ENCODE measurements at regions not wholly inside any gene's neighbourhood (a gene's known extent, or its start where the extent isn't known, plus 50 kb on each side); places are given as distances from the start of the nearest gene placed in this dataset.

- no peak for TF ChIP-seq RREB1 (CRISPR knock-in tag; IDR thresholded peaks at IDR 0.05)
Observed at GRCh38 chr3:64360280-64360679, 135.0 kb upstream of the PRICKLE2 start (continued).

GRCh38 chr3:64359735-64360134 is 134.5 kb upstream of the PRICKLE2 start:
- H3K4me2 ChIP-seq (ENCODE audit: insufficient read depth, low read length) = no peak overlapping the region
- 0% methylated on average over 4 of the region's 4 CpGs for WGBS (ENCODE audit: insufficient coverage, low coverage, missing lambda C conversion rate)
- H3K79me2 ChIP-seq (ENCODE audit: control insufficient read depth, insufficient read depth, low read length) = no peaks in the 10 kb centered on the region
- no peak overlapping the region for H3K9ac ChIP-seq (ENCODE audit: insufficient read depth in 1 of 2, low read depth in 2 of 2, low read length in 2 of 2)
- H2AFZ ChIP-seq (ENCODE audit: low read depth, low read length) = no peak overlapping the region
- H3K36me3 ChIP-seq (ENCODE audit: control insufficient read depth, insufficient read depth, low read length) = no peaks in the 10 kb centered on the region
- H4K20me1 ChIP-seq (replicated peaks; ENCODE audit: control insufficient read depth, insufficient read depth, low read length) = no peaks in the 10 kb centered on the region
- H3K4me3 ChIP-seq = no peak overlapping the region
- POLR2A ChIA-PET = no interaction called here
- no peaks in the 10 kb centered on the region for H3K9me1 ChIP-seq (ENCODE audit: control insufficient read depth, insufficient read depth, low read length)
- BruUV-seq (replicated peaks) = no TSS peak
- no peaks in the 10 kb centered on the region for H3K4me1 ChIP-seq (replicated peaks in 1 of 2; ENCODE audit: control insufficient read depth in 2 of 2, insufficient read depth in 2 of 2, low read length in 2 of 2)
- in situ Hi-C loops (cut with MboI) (no loop called here), intact Hi-C loops (cut with micrococcal nuclease) (no loop called here)
- DNase-seq (ENCODE audit: extremely low read depth in 1 of 4, low spot score in 3 of 4) = no peak
- no peaks in the 10 kb centered on the region for H3K9me3 ChIP-seq (replicated peaks; ENCODE audit: control insufficient read depth, insufficient read depth, low read depth, low read length)
- CTCF ChIA-PET (ENCODE audit: low intra/inter-chr PET ratio) = no interaction called here
- no peaks in the 10 kb centered on the region for H3K27me3 ChIP-seq (ENCODE audit: control insufficient read depth in 2 of 2, insufficient read depth in 2 of 2, low read length in 2 of 2)
- ATAC-seq = no peak
- FAIRE-seq = no peak
- no peak overlapping the region for H3K27ac ChIP-seq (ENCODE audit: extremely low read depth, low read depth, low read length)
- TF ChIP-seq PURB (CRISPR knock-in tag; IDR thresholded peaks at IDR 0.05; ENCODE audit: low read depth) (no peak), ZHX1 (conservative IDR thresholded peaks at IDR 0.05; ENCODE audit: low read length) (no peak), KLF6 (CRISPR knock-in tag; IDR thresholded peaks at IDR 0.05; ENCODE audit: borderline replicate concordance) (no peak), FOS (IDR thresholded peaks at IDR 0.05; ENCODE audit: extremely low read depth, insufficient read length) (no peak), ELK1 (CRISPR knock-in tag; IDR thresholded peaks at IDR 0.05) (no peak), ZBTB34 (CRISPR knock-in tag; IDR thresholded peaks at IDR 0.05) (no peak), HES1 (IDR thresholded peaks at IDR 0.05; ENCODE audit: low read depth) (no peak), SNIP1 (IDR thresholded peaks at IDR 0.05; ENCODE audit: low read depth) (no peak), U2AF1 (optimal IDR thresholded peaks at IDR 0.05; ENCODE audit: low read depth, low read length) (no peak)
